Epithelial cell of esophagus (primary cell): ENCODE measurements at regions not wholly inside any gene's neighbourhood (a gene's known extent, or its start where the extent isn't known, plus 50 kb on each side); places are given as distances from the start of the nearest gene placed in this dataset.

Experiments
- DNase-seq: peaks from one replicate; pipeline ENCODE4 v3.0.0; 2010; ENCODE audit warnings: low read depth
- H3K4me3 ChIP-seq: 2 replicates; pipeline ENCODE4 v1.5.1; 2011; ENCODE audit warnings: mild to moderate bottlenecking, low read length, control low read depth
- CTCF ChIP-seq: IDR thresholded peaks from 2 replicates; pipeline ENCODE4 v1.5.1; 2011; ENCODE audit warnings: low read depth, mild to moderate bottlenecking, low read length, control low read depth, inconsistent platforms; ENCODE audit not compliant: insufficient read depth; ENCODE audit errors: missing control alignments

GRCh38 chr10:78838141-78838657, 230.6 kb upstream of the ZMIZ1 start:
- DNase-seq: no peak
- H3K4me3 ChIP-seq: no peak overlapping the region
- TF ChIP-seq CTCF: no peak

GRCh38 chr10:78843495-78843894, 225.3 kb upstream of the ZMIZ1 start:
- no peak overlapping the region for H3K4me3 ChIP-seq
- TF ChIP-seq CTCF: no peak
- DNase-seq: no peak

GRCh38 chr10:78844960-78845607, 223.7 kb upstream of the ZMIZ1 start:
- H3K4me3 ChIP-seq: no peak overlapping the region
- TF ChIP-seq CTCF: no peak
- DNase-seq: no peak

- DNase-seq: no peak
- no peak overlapping the region for H3K4me3 ChIP-seq
- TF ChIP-seq CTCF: no peak
Measured at GRCh38 chr10:78846071-78846470, 222.7 kb upstream of the ZMIZ1 start.

- no peak for TF ChIP-seq CTCF
- H3K4me3 ChIP-seq: no peak overlapping the region
- DNase-seq: no peak
Measured at GRCh38 chr10:78846760-78847159, 222.0 kb upstream of the ZMIZ1 start.

- no peak for DNase-seq
- no peak overlapping the region for H3K4me3 ChIP-seq
- TF ChIP-seq CTCF: no peak
Measured at GRCh38 chr10:78847485-78847884, 221.3 kb upstream of the ZMIZ1 start.

GRCh38 chr10:78849115-78849514, 219.7 kb upstream of the ZMIZ1 start:
- TF ChIP-seq CTCF: no peak
- no peak overlapping the region for H3K4me3 ChIP-seq
- DNase-seq: no peak
